NCI-H1105 treated with DMSO at 0.1 percent for 48 hours (cell line): ENCODE measurements at regions not wholly inside any gene's neighbourhood (a gene's known extent, or its start where the extent isn't known, plus 50 kb on each side); places are given as distances from the start of the nearest gene placed in this dataset.

Source experiments
- DNase-seq: peaks from one replicate; lab custom pipeline; 2025; lab: John Stamatoyannopoulos, UW

DNA sequence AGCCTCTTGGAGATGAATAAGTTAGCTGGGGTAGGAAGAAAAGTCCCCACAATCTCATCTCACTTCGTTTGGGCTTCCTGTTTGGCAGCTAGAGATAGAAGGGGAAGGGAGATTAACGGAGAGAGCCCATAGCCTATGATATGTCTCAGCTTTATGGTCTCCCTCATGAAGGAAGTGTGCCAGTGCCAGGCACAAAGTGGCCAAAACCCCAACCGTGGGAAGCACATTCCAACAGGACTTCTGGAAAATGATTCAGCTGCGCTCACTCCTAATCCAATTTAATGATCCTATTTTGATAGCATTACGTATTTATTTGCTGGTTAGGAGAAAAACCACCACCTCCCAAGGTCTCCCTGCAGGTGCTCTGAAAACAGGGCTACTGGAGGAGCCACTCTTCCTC lies 303.1 kb upstream of the CLINT1 start:
- DNase-seq: no peak

DNA sequence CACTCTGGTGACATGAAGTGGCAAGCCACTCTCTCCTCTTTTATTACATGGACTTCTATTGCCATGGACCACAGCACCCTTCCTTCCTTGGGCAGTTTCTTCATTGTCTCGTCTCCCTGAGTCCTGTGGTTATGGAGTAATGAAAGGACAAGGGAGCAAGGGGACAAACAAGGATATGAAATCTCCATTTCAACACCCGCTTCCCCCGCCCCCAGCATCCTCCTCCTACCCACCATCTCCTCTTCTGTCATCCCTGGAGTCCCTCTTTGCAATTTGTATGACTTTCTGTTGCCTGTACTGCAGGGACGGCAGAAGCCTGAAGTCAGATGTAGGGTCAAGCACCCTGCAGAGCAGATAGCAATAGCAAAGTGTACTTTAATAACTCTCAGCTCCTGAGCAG lies 300.7 kb upstream of the CLINT1 start:
- DNase-seq: no peak

GRCh38 chr5:158155811-158156505 lies 297.0 kb upstream of the CLINT1 start:
- no peak for DNase-seq

- DNase-seq: no peak
Observed at GRCh38 chr5:158155067-158155466, 296.1 kb upstream of the CLINT1 start.

- no peak for DNase-seq
Observed at GRCh38 chr5:158154226-158155005, 295.5 kb upstream of the CLINT1 start.

- no peak for DNase-seq
Observed at GRCh38 chr5:158153508-158153907, 294.6 kb upstream of the CLINT1 start.

DNA sequence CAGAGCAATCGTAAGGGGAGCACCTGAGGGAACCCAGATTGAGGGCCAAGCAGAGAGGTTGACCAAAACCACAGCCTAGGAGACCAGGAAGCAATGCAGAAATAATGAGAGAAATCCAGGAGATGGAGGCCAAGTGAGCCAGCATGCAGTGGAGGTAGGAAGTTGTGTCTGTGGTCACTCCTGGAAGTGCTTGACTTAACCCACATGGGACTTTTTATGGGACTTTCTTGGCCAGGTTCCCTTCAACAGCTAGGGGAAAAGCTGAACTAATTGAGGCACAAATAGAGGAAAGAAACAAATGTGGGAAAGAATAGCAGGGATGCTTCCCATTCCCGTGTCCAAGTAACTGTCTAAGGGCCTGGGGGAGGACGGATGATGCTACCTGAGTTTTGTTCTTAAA lies 293.2 kb upstream of the CLINT1 start:
- DNase-seq: no peak

GRCh38 chr5:158147227-158147626 lies 288.3 kb upstream of the CLINT1 start:
- DNase-seq: no peak

GRCh38 chr5:158145827-158146226 lies 286.9 kb upstream of the CLINT1 start:
- no peak for DNase-seq

- DNase-seq: no peak
Observed at GRCh38 chr5:158143081-158143480, 284.1 kb upstream of the CLINT1 start.

DNA sequence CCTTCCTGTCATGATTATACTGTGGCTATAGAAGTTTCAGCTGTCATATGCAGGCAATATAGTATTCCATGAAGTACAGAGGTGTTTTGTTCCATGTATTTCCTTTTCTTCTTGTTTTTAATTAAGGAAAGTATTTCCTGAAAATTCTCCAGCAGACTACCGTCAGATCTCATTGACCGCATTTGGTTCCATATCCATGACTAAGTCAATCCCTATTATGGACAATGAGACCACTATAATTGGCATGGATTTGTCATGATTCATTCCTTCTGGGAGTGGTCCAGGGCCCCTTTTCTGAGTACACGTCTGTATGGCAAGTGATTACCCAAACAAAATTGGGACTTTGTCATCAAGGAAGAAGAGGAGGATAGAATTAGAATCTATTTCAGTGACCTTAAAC lies 283.2 kb upstream of the CLINT1 start:
- no peak for DNase-seq

DNA sequence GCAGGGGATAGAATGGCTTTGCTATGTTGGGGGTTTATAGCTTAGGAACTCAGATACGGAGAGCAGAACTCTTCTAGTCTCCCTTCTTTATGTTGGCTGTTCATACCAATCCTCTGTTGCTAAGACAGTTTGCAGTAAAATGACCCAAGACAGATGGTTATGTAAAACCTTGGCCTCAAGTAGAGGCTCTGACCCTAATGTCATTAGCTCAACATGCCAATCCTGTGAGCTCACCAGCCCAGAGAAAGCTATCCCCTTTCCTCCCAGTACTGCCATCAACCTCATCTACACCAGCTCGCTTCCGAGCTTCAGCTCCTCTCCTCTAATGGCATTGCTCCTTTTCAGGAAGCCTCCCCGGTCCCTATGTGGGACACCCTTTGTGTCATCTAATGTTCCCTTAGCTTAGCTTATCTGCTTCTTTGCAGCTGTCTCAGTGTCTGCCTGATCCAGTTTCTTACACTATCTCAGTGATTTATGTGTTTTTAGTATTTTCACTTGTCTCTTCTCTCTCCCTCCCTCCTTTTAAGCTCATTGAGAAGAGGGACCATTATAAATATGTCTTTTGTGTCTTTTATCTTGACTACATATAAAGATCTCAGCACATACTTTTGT lies 281.3 kb upstream of the CLINT1 start:
- no peak for DNase-seq

DNA sequence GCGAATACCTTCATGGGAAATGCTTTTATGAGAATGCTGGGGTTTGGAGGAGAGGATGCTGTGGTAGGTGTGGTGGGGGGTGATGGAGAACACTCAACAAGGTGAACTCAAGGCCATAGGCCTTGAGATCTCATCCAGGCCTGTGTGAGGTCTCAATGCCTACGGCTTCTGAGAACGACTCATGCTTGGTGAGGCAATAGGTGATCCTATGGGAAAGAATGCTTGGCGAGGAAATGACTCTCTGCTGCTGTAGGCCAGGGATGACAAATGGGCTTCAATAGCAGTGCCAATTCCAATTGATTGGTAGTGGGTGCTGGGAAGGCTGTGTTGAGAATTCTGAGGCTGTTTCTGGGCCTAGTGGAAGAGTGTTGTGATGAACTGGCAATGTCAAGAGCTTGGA lies 280.2 kb upstream of the CLINT1 start:
- no peak for DNase-seq

GRCh38 chr5:158135682-158136179 lies 276.8 kb upstream of the CLINT1 start:
- DNase-seq: no peak

- DNase-seq: no peak
Observed at GRCh38 chr5:158133369-158133768, 274.4 kb upstream of the CLINT1 start.

DNA sequence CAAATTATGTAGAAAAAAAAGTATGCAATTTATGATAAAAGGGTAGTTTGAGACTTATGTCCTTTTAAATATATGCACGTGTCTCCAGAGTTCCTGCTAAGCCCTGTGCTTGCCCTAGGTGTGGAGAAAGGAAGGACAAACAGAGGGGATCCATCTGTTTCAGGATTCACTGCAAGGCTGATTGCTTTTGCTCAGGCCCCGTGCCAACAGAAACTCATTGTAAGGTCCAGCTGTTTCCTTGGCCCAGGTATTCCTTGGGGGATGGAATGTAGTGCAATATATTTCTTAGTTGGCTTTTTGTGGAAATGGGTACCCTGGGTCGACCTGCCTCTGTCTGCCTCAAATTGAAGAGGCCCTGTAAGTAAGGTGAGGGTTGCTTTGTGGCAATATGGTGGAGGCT lies 268.6 kb upstream of the CLINT1 start:
- DNase-seq: no peak

GRCh38 chr5:158126442-158127405 lies 267.8 kb upstream of the CLINT1 start:
- DNase-seq: no peak

- DNase-seq: no peak
Observed at GRCh38 chr5:158124606-158125316, 265.8 kb upstream of the CLINT1 start.

DNA sequence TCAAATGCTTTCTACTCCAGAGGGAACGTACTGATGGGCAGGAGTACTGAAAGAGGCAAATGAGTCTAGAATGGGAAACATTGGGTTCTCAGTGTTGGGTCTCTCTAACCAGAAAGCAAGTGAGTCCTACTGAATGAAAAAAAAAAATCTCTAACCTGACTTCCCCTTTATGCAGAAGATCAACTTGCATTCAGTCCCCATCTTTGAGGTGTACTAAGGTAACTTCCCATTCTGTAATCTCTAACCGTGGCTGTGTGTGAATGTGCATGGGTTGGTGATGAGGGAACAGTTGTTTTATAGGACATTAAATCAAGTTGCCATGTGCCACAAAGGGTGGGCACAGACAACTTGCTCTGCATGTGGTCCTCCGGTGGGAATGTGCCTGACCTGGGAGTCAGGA lies 264.6 kb upstream of the CLINT1 start:
- DNase-seq: no peak

DNA sequence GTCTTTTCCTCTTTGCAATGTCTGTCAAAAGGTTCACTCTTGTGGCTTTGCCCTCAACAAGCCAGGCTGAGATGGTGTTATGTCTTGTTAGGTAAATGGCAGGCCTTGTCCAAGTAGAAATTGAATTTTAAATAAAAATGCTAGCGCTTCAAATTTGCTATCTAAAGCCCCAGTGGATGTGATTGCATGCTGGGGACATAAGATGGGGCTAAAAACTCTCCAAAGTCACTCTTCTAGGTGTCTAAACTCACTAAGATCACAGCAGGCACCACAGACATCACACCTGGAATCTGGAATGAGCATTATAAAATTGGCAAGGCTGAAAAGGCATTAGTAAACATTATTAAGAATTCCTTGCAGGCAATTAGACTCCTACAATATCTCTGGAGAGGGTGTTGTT lies 262.7 kb upstream of the CLINT1 start:
- no peak for DNase-seq

DNA sequence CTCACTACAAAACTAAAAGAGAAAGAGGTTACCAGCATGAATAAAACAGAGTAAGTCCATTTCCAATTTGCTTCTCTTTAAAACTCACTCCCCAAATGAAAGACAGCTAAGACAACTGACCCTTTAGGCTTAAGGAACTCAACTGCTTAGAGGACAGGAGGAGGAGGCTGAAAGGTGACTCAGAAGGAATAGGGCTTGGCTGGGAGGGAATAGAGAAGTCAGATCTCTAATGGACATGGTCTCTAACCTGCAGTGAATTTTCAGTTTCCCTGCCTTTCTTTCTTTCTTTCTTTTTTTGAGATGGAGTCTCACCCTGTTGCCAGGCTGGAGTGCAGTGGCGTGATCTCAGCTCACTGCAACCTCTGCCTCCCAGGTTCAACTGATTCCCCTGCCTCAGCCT lies 261.8 kb upstream of the CLINT1 start:
- DNase-seq: no peak
